22Rv1 (cell line): ENCODE measurements at regions not wholly inside any gene's neighbourhood (a gene's known extent, or its start where the extent isn't known, plus 50 kb on each side); places are given as distances from the start of the nearest gene placed in this dataset.

ENCODE experiments used
- ZFX ChIP-seq: fragments of 450-650 bp; IDR thresholded peaks from 2 replicates; pipeline ENCODE4 v1.6.1; 2017; ENCODE audit warnings: antibody characterized with exemption, borderline replicate concordance
- TF ChIP-seq, protein P1 (sequence below): fragments of 450-650 bp; IDR thresholded peaks from 2 replicates; pipeline ENCODE4 v1.5.1; 2017; ENCODE audit warnings: mild to moderate bottlenecking

DNA sequence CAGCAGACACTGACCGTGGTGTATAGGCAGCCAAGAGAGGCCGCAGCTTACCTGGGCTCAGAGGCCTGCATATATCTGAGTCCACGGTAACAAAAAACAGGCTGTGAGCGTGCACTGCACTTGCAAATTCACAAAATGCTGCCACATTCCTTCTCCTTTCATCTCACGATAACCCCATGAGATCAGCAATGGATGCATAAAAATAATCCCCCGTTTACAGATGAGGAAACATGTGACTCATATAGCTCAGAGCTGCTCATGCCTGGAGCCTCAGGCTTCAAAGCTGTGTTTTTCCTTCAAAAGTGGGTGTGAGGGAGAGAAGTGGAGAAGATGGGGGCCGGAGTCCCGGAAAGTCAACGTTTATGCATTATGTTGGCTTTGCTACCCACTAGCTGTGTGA is 118.3 kb upstream of the FOXF1 start:
- TF ChIP-seq, protein P1, sequence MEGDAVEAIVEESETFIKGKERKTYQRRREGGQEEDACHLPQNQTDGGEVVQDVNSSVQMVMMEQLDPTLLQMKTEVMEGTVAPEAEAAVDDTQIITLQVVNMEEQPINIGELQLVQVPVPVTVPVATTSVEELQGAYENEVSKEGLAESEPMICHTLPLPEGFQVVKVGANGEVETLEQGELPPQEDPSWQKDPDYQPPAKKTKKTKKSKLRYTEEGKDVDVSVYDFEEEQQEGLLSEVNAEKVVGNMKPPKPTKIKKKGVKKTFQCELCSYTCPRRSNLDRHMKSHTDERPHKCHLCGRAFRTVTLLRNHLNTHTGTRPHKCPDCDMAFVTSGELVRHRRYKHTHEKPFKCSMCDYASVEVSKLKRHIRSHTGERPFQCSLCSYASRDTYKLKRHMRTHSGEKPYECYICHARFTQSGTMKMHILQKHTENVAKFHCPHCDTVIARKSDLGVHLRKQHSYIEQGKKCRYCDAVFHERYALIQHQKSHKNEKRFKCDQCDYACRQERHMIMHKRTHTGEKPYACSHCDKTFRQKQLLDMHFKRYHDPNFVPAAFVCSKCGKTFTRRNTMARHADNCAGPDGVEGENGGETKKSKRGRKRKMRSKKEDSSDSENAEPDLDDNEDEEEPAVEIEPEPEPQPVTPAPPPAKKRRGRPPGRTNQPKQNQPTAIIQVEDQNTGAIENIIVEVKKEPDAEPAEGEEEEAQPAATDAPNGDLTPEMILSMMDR = no peak
- TF ChIP-seq ZFX = no peak
